ENCODE measurements at regions not wholly inside any gene's neighbourhood (a gene's known extent, or its start where the extent isn't known, plus 50 kb on each side); places are given as distances from the start of the nearest gene placed in this dataset.

- no peak for TF ChIP-seq TSHZ1 (CRISPR knock-in tag; IDR thresholded peaks at IDR 0.05)
Measured at GRCh38 chr16:13390093-13390985, 488.9 kb downstream of the SHISA9 start (continued).

- H3K4me2 ChIP-seq (ENCODE audit: insufficient read depth, low read length): no peak overlapping the region
- no peaks in the 10 kb centered on the region for H3K36me3 ChIP-seq (ENCODE audit: control insufficient read depth, insufficient read depth, low read length)
- no peak overlapping the region for H3K27ac ChIP-seq (ENCODE audit: extremely low read depth, low read depth, low read length)
- in situ Hi-C loops (cut with MboI): no loop called here
- H3K4me1 ChIP-seq (replicated peaks in 1 of 2; ENCODE audit: control insufficient read depth in 2 of 2, insufficient read depth in 2 of 2, low read length in 2 of 2): no peaks in the 10 kb centered on the region
- ChIA-PET CTCF (ENCODE audit: low intra/inter-chr PET ratio) (no interaction called here), POLR2A (interaction anchor here (0.6 to 0.7 kb wide), 2 partner anchors 21 to 63 kb away, joined by 3 read pairs; no protein-coding TSS in a partner anchor)
- H3K27me3 ChIP-seq (ENCODE audit: control insufficient read depth in 2 of 2, insufficient read depth in 2 of 2, low read length in 2 of 2): no peaks in the 10 kb centered on the region
- H3K4me3 ChIP-seq: no peak overlapping the region
- H2AFZ ChIP-seq (ENCODE audit: low read depth, low read length): no peak overlapping the region
- no TSS peak for BruUV-seq (replicated peaks)
- no peak for ATAC-seq
- no peaks in the 10 kb centered on the region for H3K9me1 ChIP-seq (ENCODE audit: control insufficient read depth, insufficient read depth, low read length)
- DNase-seq (ENCODE audit: extremely low read depth in 1 of 4, low spot score in 3 of 4): no peak
- intact Hi-C loops (cut with micrococcal nuclease): no loop called here
- H3K9ac ChIP-seq (ENCODE audit: insufficient read depth in 1 of 2, low read depth in 2 of 2, low read length in 2 of 2): no peak overlapping the region
- H3K79me2 ChIP-seq (ENCODE audit: control insufficient read depth, insufficient read depth, low read length): no peaks in the 10 kb centered on the region
- no peaks in the 10 kb centered on the region for H4K20me1 ChIP-seq (replicated peaks; ENCODE audit: control insufficient read depth, insufficient read depth, low read length)
- no peak for FAIRE-seq
- no peaks in the 10 kb centered on the region for H3K9me3 ChIP-seq (replicated peaks; ENCODE audit: control insufficient read depth, insufficient read depth, low read depth, low read length)
- no peak for TF ChIP-seq LEF1 (IDR thresholded peaks at IDR 0.05)
- TF ChIP-seq BHLHE40 (IDR thresholded peaks at IDR 0.05; ENCODE audit: low read length): no peak
- TF ChIP-seq MCM7 (IDR thresholded peaks at IDR 0.05): no peak
- TF ChIP-seq CCAR2 (IDR thresholded peaks at IDR 0.05; ENCODE audit: low read depth, low read length): no peak
- no peak for TF ChIP-seq MNT (conservative IDR thresholded peaks at IDR 0.05)
- TF ChIP-seq BRF2 (IDR thresholded peaks at IDR 0.05; ENCODE audit: borderline replicate concordance, insufficient read depth, insufficient read length): no peak
- no peak for TF ChIP-seq NFE2 (IDR thresholded peaks at IDR 0.05; ENCODE audit: low read depth)
- TF ChIP-seq MTA1 (IDR thresholded peaks at IDR 0.05; ENCODE audit: borderline replicate concordance): no peak
- TF ChIP-seq KLF6 (CRISPR knock-in tag; IDR thresholded peaks at IDR 0.05; ENCODE audit: borderline replicate concordance): no peak
- no peak for TF ChIP-seq E2F6 (IDR thresholded peaks at IDR 0.05; ENCODE audit: borderline replicate concordance in 1 of 2, extremely low read depth in 1 of 2, insufficient read depth in 1 of 2, insufficient read length in 1 of 2, low read depth in 1 of 2, low read length in 1 of 2, poor library complexity in 1 of 2, severe bottlenecking in 1 of 2)
- TF ChIP-seq ZNF699 (CRISPR knock-in tag; IDR thresholded peaks at IDR 0.05; ENCODE audit: insufficient replicate concordance): no peak
- TF ChIP-seq TAF7 (tag; IDR thresholded peaks at IDR 0.05): no peak
Measured at GRCh38 chr16:13390986-13391305, 489.5 kb downstream of the SHISA9 start.
